Liver (tissue), 8 donors: ENCODE measurements at regions not wholly inside any gene's neighbourhood (a gene's known extent, or its start where the extent isn't known, plus 50 kb on each side); places are given as distances from the start of the nearest gene placed in this dataset.

Source experiments
- DNase-seq: peaks from one replicate; pipeline ENCODE4 v3.0.0-alpha.2; 2017; ENCODE audit warnings: low spot score
- H3K27ac ChIP-seq, 2 donors: one replicate each; pipeline ENCODE4 v1.7.0; 2013; ENCODE audit warnings: inconsistent platforms in 2 of 2, low read length in 2 of 2, control low read depth in 1 of 2, low read depth in 1 of 2, mild to moderate bottlenecking in 1 of 2
- H3K27me3 ChIP-seq, 4 donors: one replicate each; pipeline versions ENCODE4 v1.6.1 to v1.7.0; 2013; ENCODE audit warnings: low read length in 3 of 4, inconsistent platforms in 1 of 4, mild to moderate bottlenecking in 1 of 4, moderate library complexity in 1 of 4; ENCODE audit not compliant: control insufficient read depth in 4 of 4, insufficient read depth in 4 of 4
- H3K36me3 ChIP-seq, 4 donors: one replicate each; pipeline versions ENCODE4 v1.6.1 to v1.7.0; 2013; ENCODE audit warnings: low read length in 3 of 4, mild to moderate bottlenecking in 3 of 4, low read depth in 1 of 4, moderate library complexity in 1 of 4; ENCODE audit not compliant: control insufficient read depth in 4 of 4, insufficient read depth in 3 of 4
- H3K4me1 ChIP-seq, 4 donors: one replicate each; pipeline versions ENCODE4 v1.6.1 to v1.7.0; 2013; ENCODE audit warnings: low read length in 3 of 4, mild to moderate bottlenecking in 3 of 4, moderate library complexity in 1 of 4; ENCODE audit not compliant: control insufficient read depth in 4 of 4, insufficient read depth in 4 of 4
- H3K4me3 ChIP-seq, 3 donors: one replicate each; pipeline versions ENCODE4 v1.6.1 to v1.7.0; 2013; ENCODE audit warnings: low read length in 3 of 3, control low read depth in 1 of 3, low read depth in 1 of 3, mild to moderate bottlenecking in 1 of 3
- H3K9ac ChIP-seq, 2 donors: one replicate each; pipeline ENCODE4 v1.7.0; 2013; ENCODE audit warnings: low read length in 2 of 2, mild to moderate bottlenecking in 2 of 2, moderate library complexity in 2 of 2, control low read depth in 1 of 2, low read depth in 1 of 2
- H3K9me3 ChIP-seq, 4 donors: one replicate each; pipeline versions ENCODE4 v1.6.1 to v1.7.0; 2013; ENCODE audit warnings: low read length in 3 of 4; ENCODE audit not compliant: control insufficient read depth in 4 of 4
- EGR1 ChIP-seq, 2 donors: IDR thresholded peaks; 2 replicates each; pipeline ENCODE4 v1.6.1; 2016 to 2018; ENCODE audit warnings: antibody characterized with exemption in 2 of 2, low read depth in 2 of 2
- FOXA1 ChIP-seq: IDR thresholded peaks from 2 replicates; pipeline ENCODE4 v1.6.1; 2016; ENCODE audit warnings: antibody characterized with exemption
- HNF4G ChIP-seq: IDR thresholded peaks from 2 replicates; pipeline ENCODE4 v1.6.1; 2016; ENCODE audit warnings: antibody characterized with exemption
- RAD21 ChIP-seq, 2 donors: IDR thresholded peaks; 2 replicates each; pipeline ENCODE4 v1.6.1; 2016; ENCODE audit warnings: antibody characterized with exemption in 2 of 2, mild to moderate bottlenecking in 2 of 2
- RXRA ChIP-seq, 2 donors: IDR thresholded peaks; 2 replicates each; pipeline ENCODE4 v1.6.1; 2017 to 2018; ENCODE audit warnings: antibody characterized with exemption in 2 of 2, mild to moderate bottlenecking in 1 of 2
- SP1 ChIP-seq: IDR thresholded peaks from 2 replicates; pipeline ENCODE4 v1.6.1; 2018; ENCODE audit warnings: antibody characterized with exemption, mild to moderate bottlenecking
- YY1 ChIP-seq: IDR thresholded peaks from 2 replicates; pipeline ENCODE4 v1.6.1; 2016; ENCODE audit warnings: antibody characterized with exemption, mild to moderate bottlenecking
- WGBS: extraction: QIAGEN DNeasy Blood & Tissue Kit; methylation state at CpG from one replicate; pipeline ENCODE4 v1.1.7; 2013; 5-methylcytosine and 5-hydroxymethylcytosine counted together
- TF ChIP-seq, protein P1 (sequence below): fragments of 150-350 bp; IDR thresholded peaks from 2 replicates; pipeline ENCODE4 v1.5.1; 2017; ENCODE audit warnings: improper control_type of control experiment, low read depth, low read length; ENCODE audit not compliant: missing input control
- TF ChIP-seq, protein P2 (sequence below): IDR thresholded peaks from 2 replicates; pipeline ENCODE4 v1.6.1; 2016; ENCODE audit warnings: antibody characterized with exemption
- TF ChIP-seq, protein P3 (sequence below): IDR thresholded peaks from 2 replicates; pipeline ENCODE4 v1.6.1; 2016; ENCODE audit warnings: antibody characterized with exemption
- TF ChIP-seq, protein P4 (sequence below): IDR thresholded peaks from 2 replicates; pipeline ENCODE4 v1.6.1; 2016; ENCODE audit warnings: antibody characterized with exemption
- TF ChIP-seq, protein P5 (sequence below): IDR thresholded peaks from 2 replicates; pipeline ENCODE4 v1.6.1; 2016; ENCODE audit warnings: antibody characterized with exemption, mild to moderate bottlenecking
- donor health status: healthy.
- donor health status: healthy.
- donor health status: healthy.
- donor health status: healthy.
- donor health status: healthy.

DNA sequence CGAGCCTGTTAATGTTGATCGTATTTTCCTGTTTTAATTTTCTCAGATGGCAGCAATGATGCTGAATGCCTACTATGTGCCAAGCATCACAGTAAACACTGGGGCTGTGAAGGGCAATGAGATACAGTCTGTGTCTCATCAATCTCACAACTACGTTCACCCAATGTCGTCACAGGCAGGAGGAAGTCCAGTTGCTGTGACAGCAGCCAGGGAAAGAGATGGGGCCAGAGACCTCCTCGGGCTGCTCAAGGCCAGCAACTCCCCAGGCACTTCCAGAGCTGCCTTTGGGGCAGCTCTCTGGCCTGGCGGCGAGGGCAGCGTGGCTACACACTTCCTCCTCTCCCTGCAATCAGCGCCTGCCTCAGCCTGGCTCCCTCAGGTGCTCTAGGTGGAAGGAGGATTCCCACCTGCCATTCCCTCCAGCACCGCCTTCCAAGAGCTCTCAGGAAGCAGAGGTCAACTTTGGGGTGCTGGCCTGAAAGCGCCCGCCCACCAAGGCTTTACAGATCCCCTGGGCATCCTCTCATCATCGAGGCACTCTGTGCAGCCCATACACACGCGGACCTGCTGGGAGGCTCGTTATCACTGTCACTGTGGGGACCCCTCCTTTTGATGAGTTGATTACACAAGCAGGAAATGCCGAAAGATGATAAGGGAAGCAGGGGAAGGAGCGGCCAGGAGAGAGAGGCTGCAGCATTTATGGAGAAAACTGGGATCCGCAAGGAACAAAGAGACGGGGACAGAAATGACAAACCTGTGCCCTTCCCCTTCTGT lies 159.2 kb downstream of the ZDHHC21 start:
- TF ChIP-seq, protein P1, sequence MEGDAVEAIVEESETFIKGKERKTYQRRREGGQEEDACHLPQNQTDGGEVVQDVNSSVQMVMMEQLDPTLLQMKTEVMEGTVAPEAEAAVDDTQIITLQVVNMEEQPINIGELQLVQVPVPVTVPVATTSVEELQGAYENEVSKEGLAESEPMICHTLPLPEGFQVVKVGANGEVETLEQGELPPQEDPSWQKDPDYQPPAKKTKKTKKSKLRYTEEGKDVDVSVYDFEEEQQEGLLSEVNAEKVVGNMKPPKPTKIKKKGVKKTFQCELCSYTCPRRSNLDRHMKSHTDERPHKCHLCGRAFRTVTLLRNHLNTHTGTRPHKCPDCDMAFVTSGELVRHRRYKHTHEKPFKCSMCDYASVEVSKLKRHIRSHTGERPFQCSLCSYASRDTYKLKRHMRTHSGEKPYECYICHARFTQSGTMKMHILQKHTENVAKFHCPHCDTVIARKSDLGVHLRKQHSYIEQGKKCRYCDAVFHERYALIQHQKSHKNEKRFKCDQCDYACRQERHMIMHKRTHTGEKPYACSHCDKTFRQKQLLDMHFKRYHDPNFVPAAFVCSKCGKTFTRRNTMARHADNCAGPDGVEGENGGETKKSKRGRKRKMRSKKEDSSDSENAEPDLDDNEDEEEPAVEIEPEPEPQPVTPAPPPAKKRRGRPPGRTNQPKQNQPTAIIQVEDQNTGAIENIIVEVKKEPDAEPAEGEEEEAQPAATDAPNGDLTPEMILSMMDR, result no peak
- no peak for TF ChIP-seq RAD21 (IDR thresholded peaks at IDR 0.05)
- TF ChIP-seq, protein P2, sequence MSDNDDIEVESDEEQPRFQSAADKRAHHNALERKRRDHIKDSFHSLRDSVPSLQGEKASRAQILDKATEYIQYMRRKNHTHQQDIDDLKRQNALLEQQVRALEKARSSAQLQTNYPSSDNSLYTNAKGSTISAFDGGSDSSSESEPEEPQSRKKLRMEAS, result no peak
- no peak for TF ChIP-seq RXRA (IDR thresholded peaks at IDR 0.05)
- TF ChIP-seq, protein P3, sequence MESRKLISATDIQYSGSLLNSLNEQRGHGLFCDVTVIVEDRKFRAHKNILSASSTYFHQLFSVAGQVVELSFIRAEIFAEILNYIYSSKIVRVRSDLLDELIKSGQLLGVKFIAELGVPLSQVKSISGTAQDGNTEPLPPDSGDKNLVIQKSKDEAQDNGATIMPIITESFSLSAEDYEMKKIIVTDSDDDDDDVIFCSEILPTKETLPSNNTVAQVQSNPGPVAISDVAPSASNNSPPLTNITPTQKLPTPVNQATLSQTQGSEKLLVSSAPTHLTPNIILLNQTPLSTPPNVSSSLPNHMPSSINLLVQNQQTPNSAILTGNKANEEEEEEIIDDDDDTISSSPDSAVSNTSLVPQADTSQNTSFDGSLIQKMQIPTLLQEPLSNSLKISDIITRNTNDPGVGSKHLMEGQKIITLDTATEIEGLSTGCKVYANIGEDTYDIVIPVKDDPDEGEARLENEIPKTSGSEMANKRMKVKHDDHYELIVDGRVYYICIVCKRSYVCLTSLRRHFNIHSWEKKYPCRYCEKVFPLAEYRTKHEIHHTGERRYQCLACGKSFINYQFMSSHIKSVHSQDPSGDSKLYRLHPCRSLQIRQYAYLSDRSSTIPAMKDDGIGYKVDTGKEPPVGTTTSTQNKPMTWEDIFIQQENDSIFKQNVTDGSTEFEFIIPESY, result no peak
- TF ChIP-seq SP1, result no peak
- no peak for TF ChIP-seq FOXA1
- TF ChIP-seq YY1, result no peak
- TF ChIP-seq HNF4G, result no peak
- TF ChIP-seq, protein P4, sequence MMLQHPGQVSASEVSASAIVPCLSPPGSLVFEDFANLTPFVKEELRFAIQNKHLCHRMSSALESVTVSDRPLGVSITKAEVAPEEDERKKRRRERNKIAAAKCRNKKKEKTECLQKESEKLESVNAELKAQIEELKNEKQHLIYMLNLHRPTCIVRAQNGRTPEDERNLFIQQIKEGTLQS, result no peak
- no peak for TF ChIP-seq EGR1 (IDR thresholded peaks at IDR 0.05; ENCODE audit: low read depth in 2 of 2)
- TF ChIP-seq, protein P5, sequence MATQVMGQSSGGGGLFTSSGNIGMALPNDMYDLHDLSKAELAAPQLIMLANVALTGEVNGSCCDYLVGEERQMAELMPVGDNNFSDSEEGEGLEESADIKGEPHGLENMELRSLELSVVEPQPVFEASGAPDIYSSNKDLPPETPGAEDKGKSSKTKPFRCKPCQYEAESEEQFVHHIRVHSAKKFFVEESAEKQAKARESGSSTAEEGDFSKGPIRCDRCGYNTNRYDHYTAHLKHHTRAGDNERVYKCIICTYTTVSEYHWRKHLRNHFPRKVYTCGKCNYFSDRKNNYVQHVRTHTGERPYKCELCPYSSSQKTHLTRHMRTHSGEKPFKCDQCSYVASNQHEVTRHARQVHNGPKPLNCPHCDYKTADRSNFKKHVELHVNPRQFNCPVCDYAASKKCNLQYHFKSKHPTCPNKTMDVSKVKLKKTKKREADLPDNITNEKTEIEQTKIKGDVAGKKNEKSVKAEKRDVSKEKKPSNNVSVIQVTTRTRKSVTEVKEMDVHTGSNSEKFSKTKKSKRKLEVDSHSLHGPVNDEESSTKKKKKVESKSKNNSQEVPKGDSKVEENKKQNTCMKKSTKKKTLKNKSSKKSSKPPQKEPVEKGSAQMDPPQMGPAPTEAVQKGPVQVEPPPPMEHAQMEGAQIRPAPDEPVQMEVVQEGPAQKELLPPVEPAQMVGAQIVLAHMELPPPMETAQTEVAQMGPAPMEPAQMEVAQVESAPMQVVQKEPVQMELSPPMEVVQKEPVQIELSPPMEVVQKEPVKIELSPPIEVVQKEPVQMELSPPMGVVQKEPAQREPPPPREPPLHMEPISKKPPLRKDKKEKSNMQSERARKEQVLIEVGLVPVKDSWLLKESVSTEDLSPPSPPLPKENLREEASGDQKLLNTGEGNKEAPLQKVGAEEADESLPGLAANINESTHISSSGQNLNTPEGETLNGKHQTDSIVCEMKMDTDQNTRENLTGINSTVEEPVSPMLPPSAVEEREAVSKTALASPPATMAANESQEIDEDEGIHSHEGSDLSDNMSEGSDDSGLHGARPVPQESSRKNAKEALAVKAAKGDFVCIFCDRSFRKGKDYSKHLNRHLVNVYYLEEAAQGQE, result no peak
- H3K27me3 ChIP-seq, result peaks cover 0 to 3% (median under 1%) of the 10 kb centered on the region in 4 donors
- no peaks in the 10 kb centered on the region for H3K4me1 ChIP-seq
- no peak overlapping the region for H3K9ac ChIP-seq
- H3K27ac ChIP-seq, result no peak overlapping the region
- 45% methylated on average over 20 of the region's 20 CpGs for WGBS
- H3K9me3 ChIP-seq, result no peaks in the 10 kb centered on the region
- no peaks in the 10 kb centered on the region for H3K36me3 ChIP-seq
- no peak overlapping the region for H3K4me3 ChIP-seq
- DNase-seq, result no peak

DNA sequence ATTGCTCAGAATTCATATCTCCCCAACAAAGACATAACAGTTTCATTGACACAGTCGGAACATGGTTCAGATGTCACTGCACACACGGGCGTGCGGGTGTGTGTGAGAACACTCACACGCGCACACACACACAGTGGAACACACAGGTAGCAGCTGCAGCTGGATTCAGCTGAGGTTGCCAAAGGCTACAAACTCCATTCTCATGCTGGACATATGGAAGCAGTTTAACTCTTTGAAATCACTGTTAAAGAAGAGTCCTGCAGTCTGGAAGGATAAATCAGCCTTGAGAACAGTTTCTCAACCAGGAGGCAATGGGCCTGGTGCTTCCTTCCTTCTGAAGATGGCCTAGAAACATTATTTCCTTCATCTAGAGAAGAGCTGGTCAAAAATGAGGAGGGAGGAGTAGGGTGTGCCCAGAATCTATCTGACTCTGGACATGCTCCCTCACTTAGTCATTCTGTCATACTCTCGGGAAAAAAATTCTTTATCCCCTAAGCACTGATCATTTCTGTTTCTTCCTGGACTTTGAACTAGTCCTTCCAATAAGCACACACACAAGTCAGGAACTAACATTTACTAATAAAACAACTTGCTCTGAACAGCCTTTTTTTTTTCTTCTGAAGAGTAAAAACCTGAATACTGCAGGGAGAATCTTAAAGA lies 160.6 kb downstream of the ZDHHC21 start:
- Histone ChIP-seq H3K9ac (no peak overlapping the region), H3K27ac (no peak overlapping the region), H3K4me1 (no peaks in the 10 kb centered on the region), H3K36me3 (no peaks in the 10 kb centered on the region), H3K4me3 (no peak overlapping the region), H3K9me3 (no peaks in the 10 kb centered on the region), H3K27me3 (peaks cover 0 to 3% (median 1%) of the 10 kb centered on the region in 4 donors)
- TF ChIP-seq, protein P3, result no peak
- TF ChIP-seq HNF4G (no peak), EGR1 (IDR thresholded peaks at IDR 0.05; ENCODE audit: low read depth in 2 of 2) (no peak)
- TF ChIP-seq, protein P5, result no peak
- no peak for DNase-seq
- WGBS, result 78% methylated on average over 7 of the region's 7 CpGs
